Astrocyte (in vitro differentiated cells and primary cell): ENCODE measurements at regions not wholly inside any gene's neighbourhood (a gene's known extent, or its start where the extent isn't known, plus 50 kb on each side); places are given as distances from the start of the nearest gene placed in this dataset.

Experiments
- DNase-seq: peaks from one replicate; pipeline ENCODE4 v3.0.0-alpha.2; 2010; ENCODE audit warnings: low read depth
- FAIRE-seq: peaks from 2 replicates; lab custom pipeline; 2011; peaks lifted over from hg19 to GRCh38; lab: Jason Lieb, UNC
- H2AFZ ChIP-seq: 2 replicates; pipeline ENCODE4 v1.6.0; 2012; ENCODE audit warnings: low read depth, low read length, inconsistent platforms
- H3K27ac ChIP-seq: 2 replicates; pipeline ENCODE4 v1.5.1; 2011; ENCODE audit warnings: low read depth, low read length, inconsistent platforms
- H3K27me3 ChIP-seq: 2 replicates; pipeline ENCODE4 v1.6.0; 2011; ENCODE audit warnings: low read length, inconsistent platforms; ENCODE audit not compliant: insufficient read depth
- H3K36me3 ChIP-seq: 2 replicates; pipeline ENCODE4 v1.5.1; 2011; ENCODE audit warnings: low read length, inconsistent platforms; ENCODE audit not compliant: insufficient read depth
- H3K4me1 ChIP-seq: 2 replicates; pipeline ENCODE4 v1.5.1; 2011; ENCODE audit warnings: low read length, inconsistent platforms; ENCODE audit not compliant: insufficient read depth
- H3K4me2 ChIP-seq: 2 replicates; pipeline ENCODE4 v1.6.0; 2012; ENCODE audit warnings: low read length, inconsistent platforms
- H3K4me3 ChIP-seq: 2 replicates; pipeline ENCODE4 v1.5.1; 2011; ENCODE audit warnings: low read depth, mild to moderate bottlenecking, low read length, inconsistent platforms; ENCODE audit not compliant: insufficient read depth
- H3K79me2 ChIP-seq: 2 replicates; pipeline ENCODE4 v1.6.0; 2012; ENCODE audit warnings: mild to moderate bottlenecking, low read length, inconsistent platforms; ENCODE audit not compliant: insufficient read depth
- H3K9ac ChIP-seq: 2 replicates; pipeline ENCODE4 v1.6.0; 2012; ENCODE audit warnings: mild to moderate bottlenecking, low read length, inconsistent platforms
- H3K9me3 ChIP-seq: 2 replicates; pipeline ENCODE4 v1.5.1; 2012; ENCODE audit warnings: low read depth, mild to moderate bottlenecking, low read length, inconsistent platforms; ENCODE audit not compliant: insufficient read depth
- H4K20me1 ChIP-seq: 2 replicates; pipeline ENCODE4 v1.6.0; 2012; ENCODE audit warnings: low read length, inconsistent platforms; ENCODE audit not compliant: insufficient read depth
- H3K27ac Mint-ChIP-seq: one replicate; pipeline ENCODE4 v1.8.0; 2021; ENCODE audit warnings: mild to moderate bottlenecking, mixed read lengths; ENCODE audit not compliant: unreplicated experiment
- H3K27me3 Mint-ChIP-seq: one replicate; pipeline ENCODE4 v1.8.0; 2021; ENCODE audit warnings: low read depth, mixed read lengths; ENCODE audit not compliant: unreplicated experiment
- H3K36me3 Mint-ChIP-seq: one replicate; pipeline ENCODE4 v1.8.0; 2021; ENCODE audit warnings: low read depth, mixed read lengths; ENCODE audit not compliant: unreplicated experiment
- H3K4me1 Mint-ChIP-seq: one replicate; pipeline ENCODE4 v1.8.0; 2021; ENCODE audit warnings: low read depth, mixed read lengths; ENCODE audit not compliant: unreplicated experiment
- H3K4me3 Mint-ChIP-seq: one replicate; pipeline ENCODE4 v1.8.0; 2021; ENCODE audit warnings: mild to moderate bottlenecking, moderate library complexity, mixed read lengths; ENCODE audit not compliant: unreplicated experiment
- H3K9me3 Mint-ChIP-seq: one replicate; pipeline ENCODE4 v1.8.0; 2021; ENCODE audit warnings: mild to moderate bottlenecking, mixed read lengths; ENCODE audit not compliant: unreplicated experiment
- EZH2 ChIP-seq: IDR thresholded peaks from 2 replicates; pipeline ENCODE4 v1.6.1; 2012; ENCODE audit warnings: mild to moderate bottlenecking, low read length, inconsistent platforms; ENCODE audit not compliant: insufficient read depth
- TF ChIP-seq, protein P1 (sequence below): IDR thresholded peaks from 2 replicates; pipeline ENCODE4 v1.5.1; 2011; ENCODE audit warnings: low read depth, mild to moderate bottlenecking, inconsistent platforms, low read length, moderate library complexity; ENCODE audit not compliant: insufficient read depth

- DNase-seq (no peak), FAIRE-seq (no peak)
- Histone ChIP-seq H3K36me3 (no peaks in the 10 kb centered on the region), H4K20me1 (no peaks in the 10 kb centered on the region), H3K4me2 (no peak overlapping the region), H3K9me3 (no peaks in the 10 kb centered on the region), H3K27me3 (no peaks in the 10 kb centered on the region), H3K27ac (no peak overlapping the region), H3K4me3 (no peak overlapping the region), H2AFZ (no peak overlapping the region), H3K79me2 (no peaks in the 10 kb centered on the region), H3K9ac (no peak overlapping the region), H3K4me1 (no peaks in the 10 kb centered on the region)
- Mint-ChIP-seq H3K9me3 (peaks cover 3% of the 10 kb centered on the region), H3K4me1 (peaks cover 8% of the 10 kb centered on the region), H3K27me3 (no peaks in the 10 kb centered on the region), H3K27ac (no peak overlapping the region), H3K4me3 (no peak overlapping the region), H3K36me3 (no peaks in the 10 kb centered on the region)
- no peak for TF ChIP-seq EZH2
- TF ChIP-seq, protein P1, sequence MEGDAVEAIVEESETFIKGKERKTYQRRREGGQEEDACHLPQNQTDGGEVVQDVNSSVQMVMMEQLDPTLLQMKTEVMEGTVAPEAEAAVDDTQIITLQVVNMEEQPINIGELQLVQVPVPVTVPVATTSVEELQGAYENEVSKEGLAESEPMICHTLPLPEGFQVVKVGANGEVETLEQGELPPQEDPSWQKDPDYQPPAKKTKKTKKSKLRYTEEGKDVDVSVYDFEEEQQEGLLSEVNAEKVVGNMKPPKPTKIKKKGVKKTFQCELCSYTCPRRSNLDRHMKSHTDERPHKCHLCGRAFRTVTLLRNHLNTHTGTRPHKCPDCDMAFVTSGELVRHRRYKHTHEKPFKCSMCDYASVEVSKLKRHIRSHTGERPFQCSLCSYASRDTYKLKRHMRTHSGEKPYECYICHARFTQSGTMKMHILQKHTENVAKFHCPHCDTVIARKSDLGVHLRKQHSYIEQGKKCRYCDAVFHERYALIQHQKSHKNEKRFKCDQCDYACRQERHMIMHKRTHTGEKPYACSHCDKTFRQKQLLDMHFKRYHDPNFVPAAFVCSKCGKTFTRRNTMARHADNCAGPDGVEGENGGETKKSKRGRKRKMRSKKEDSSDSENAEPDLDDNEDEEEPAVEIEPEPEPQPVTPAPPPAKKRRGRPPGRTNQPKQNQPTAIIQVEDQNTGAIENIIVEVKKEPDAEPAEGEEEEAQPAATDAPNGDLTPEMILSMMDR, result no peak
Measured at GRCh38 chr9:106529616-106530015, 333.4 kb upstream of the ZNF462 start.

- Histone ChIP-seq H3K36me3 (no peaks in the 10 kb centered on the region), H2AFZ (no peak overlapping the region), H3K4me2 (no peak overlapping the region), H3K4me3 (no peak overlapping the region), H3K27me3 (no peaks in the 10 kb centered on the region), H3K9me3 (no peaks in the 10 kb centered on the region), H3K79me2 (no peaks in the 10 kb centered on the region), H3K9ac (no peak overlapping the region), H4K20me1 (no peaks in the 10 kb centered on the region), H3K4me1 (no peaks in the 10 kb centered on the region), H3K27ac (no peak overlapping the region)
- no peak overlapping the region for H3K27ac Mint-ChIP-seq
- peaks cover 3% of the 10 kb centered on the region for H3K9me3 Mint-ChIP-seq
- TF ChIP-seq EZH2, result no peak
- TF ChIP-seq, protein P1, result no peak
- H3K4me1 Mint-ChIP-seq, result peaks cover 26% of the 10 kb centered on the region
- DNase-seq (no peak), FAIRE-seq (no peak)
- no peaks in the 10 kb centered on the region for H3K36me3 Mint-ChIP-seq
- H3K4me3 Mint-ChIP-seq, result no peak overlapping the region
- H3K27me3 Mint-ChIP-seq, result no peaks in the 10 kb centered on the region
Measured at GRCh38 chr9:106531491-106531890, 331.5 kb upstream of the ZNF462 start.

GRCh38 chr9:106532306-106533015, 330.5 kb upstream of the ZNF462 start:
- Histone ChIP-seq H3K36me3 (no peaks in the 10 kb centered on the region), H3K79me2 (no peaks in the 10 kb centered on the region), H3K4me2 (no peak overlapping the region), H4K20me1 (no peaks in the 10 kb centered on the region), H3K9ac (no peak overlapping the region), H3K9me3 (no peaks in the 10 kb centered on the region), H3K4me3 (no peak overlapping the region), H3K27ac (no peak overlapping the region), H2AFZ (no peak overlapping the region), H3K4me1 (no peaks in the 10 kb centered on the region), H3K27me3 (no peaks in the 10 kb centered on the region)
- Mint-ChIP-seq H3K27me3 (no peaks in the 10 kb centered on the region), H3K4me3 (no peak overlapping the region), H3K9me3 (peaks cover 3% of the 10 kb centered on the region), H3K27ac (peak overlapping the region; percentile 28), H3K4me1 (peaks cover 28% of the 10 kb centered on the region), H3K36me3 (no peaks in the 10 kb centered on the region)
- DNase-seq (no peak), FAIRE-seq (no peak)
- TF ChIP-seq EZH2, result no peak
- TF ChIP-seq, protein P1, result no peak
